ENCODE measurements at regions not wholly inside any gene's neighbourhood (a gene's known extent, or its start where the extent isn't known, plus 50 kb on each side); places are given as distances from the start of the nearest gene placed in this dataset.

GRCh38 chr10:53638006-53638405, 865.4 kb upstream of the MBL2 start:
- TF ChIP-seq CTCF (conservative IDR thresholded peaks at IDR 0.05) (no peak), EZH2 (IDR thresholded peaks at IDR 0.05; ENCODE audit: low read depth) (no peak)
